ENCODE measurements at regions not wholly inside any gene's neighbourhood (a gene's known extent, or its start where the extent isn't known, plus 50 kb on each side); places are given as distances from the start of the nearest gene placed in this dataset.
"Not testable (repeated sequence)": the region's sequence is repeated elsewhere in the genome, so short reads cannot be mapped to it uniquely, and the experiment has no call there.

GRCh38 chr2:226461981-226462380, 337.6 kb downstream of the IRS1 start:
- Histone ChIP-seq H3K4me3 (ENCODE audit: low read depth in 2 of 2, low read length in 2 of 2) (no peak overlapping the region), H3K9me3 (ENCODE audit: control insufficient read depth, insufficient read depth, low read depth, low read length) (no peaks in the 10 kb centered on the region; the same call in 1 of the 2 replicates), H3K27ac (ENCODE audit: low read length) (no peak overlapping the region), H3K27me3 (ENCODE audit: control insufficient read depth, insufficient read depth, low read length) (no peaks in the 10 kb centered on the region), H3K4me1 (ENCODE audit: control insufficient read depth, insufficient read depth, low read length) (no peaks in the 10 kb centered on the region), H3K36me3 (ENCODE audit: control insufficient read depth, insufficient read depth, low read length) (no peaks in the 10 kb centered on the region)
- no TSS peak for BruUV-seq (replicated peaks)
- ChIA-PET CTCF (no interaction called here), POLR2A (interaction anchor here (0.5 kb wide), 1 partner anchor 101 kb away, joined by 3 read pairs; no protein-coding TSS in a partner anchor)
- DNase-seq (ENCODE audit: low read depth, low spot score) (no peak), ATAC-seq (no peak)
- TF ChIP-seq CTCF (IDR thresholded peaks at IDR 0.05), result no peak
- TF ChIP-seq TCF7L2 (IDR thresholded peaks at IDR 0.05; ENCODE audit: low read depth, low read length), result no peak
- no peak for TF ChIP-seq REST (IDR thresholded peaks at IDR 0.05; ENCODE audit: insufficient read depth in 1 of 2, low read depth in 2 of 2, low read length in 1 of 2)
- TF ChIP-seq SIN3A (IDR thresholded peaks at IDR 0.05; ENCODE audit: borderline replicate concordance, insufficient read depth, low read depth, low read length), result no peak
- no peak for TF ChIP-seq POLR2AphosphoS5 (IDR thresholded peaks at IDR 0.05; ENCODE audit: low read depth, low read length)
- intact Hi-C loops (cut with micrococcal nuclease; ENCODE audit: unreplicated experiment) (no loop called here), in situ Hi-C loops (cut with HindIII; ENCODE audit: low pct_unique_long_range_greater_than_20kb, low sequenced_read_pairs) (no loop called here)

- H3K27me3 ChIP-seq (ENCODE audit: control insufficient read depth, insufficient read depth, low read length); ATAC-seq; H3K4me3 ChIP-seq (ENCODE audit: low read depth in 2 of 2, low read length in 2 of 2); H3K36me3 ChIP-seq (ENCODE audit: control insufficient read depth, insufficient read depth, low read length); in situ Hi-C loops (cut with HindIII; ENCODE audit: low pct_unique_long_range_greater_than_20kb, low sequenced_read_pairs); DNase-seq (ENCODE audit: low read depth, low spot score); intact Hi-C loops (cut with micrococcal nuclease; ENCODE audit: unreplicated experiment); H3K27ac ChIP-seq (ENCODE audit: low read length); CTCF ChIA-PET; H3K4me1 ChIP-seq (ENCODE audit: control insufficient read depth, insufficient read depth, low read length); BruUV-seq (replicated peaks): not testable (repeated sequence)
- POLR2A ChIA-PET, result interaction anchor here (0.6 kb wide), 1 partner anchor 411 kb away, joined by 3 read pairs; no protein-coding TSS in a partner anchor
- peaks cover 14% of the 10 kb centered on the region for H3K9me3 ChIP-seq (ENCODE audit: control insufficient read depth, insufficient read depth, low read depth, low read length)
Measured at GRCh38 chr2:226456144-226456543, 343.5 kb downstream of the IRS1 start.

GRCh38 chr2:226452768-226453167, 346.9 kb downstream of the IRS1 start:
- TF ChIP-seq CTCF (IDR thresholded peaks at IDR 0.05) (no peak), POLR2AphosphoS5 (IDR thresholded peaks at IDR 0.05; ENCODE audit: low read depth, low read length) (no peak), TCF7L2 (IDR thresholded peaks at IDR 0.05; ENCODE audit: low read depth, low read length) (no peak), SIN3A (IDR thresholded peaks at IDR 0.05; ENCODE audit: borderline replicate concordance, insufficient read depth, low read depth, low read length) (no peak), REST (IDR thresholded peaks at IDR 0.05; ENCODE audit: insufficient read depth in 1 of 2, low read depth in 2 of 2, low read length in 1 of 2) (no peak)
- Histone ChIP-seq H3K36me3 (ENCODE audit: control insufficient read depth, insufficient read depth, low read length) (no peaks in the 10 kb centered on the region), H3K27ac (ENCODE audit: low read length) (no peak overlapping the region), H3K27me3 (ENCODE audit: control insufficient read depth, insufficient read depth, low read length) (no peaks in the 10 kb centered on the region), H3K4me3 (ENCODE audit: low read depth in 2 of 2, low read length in 2 of 2) (no peak overlapping the region), H3K4me1 (ENCODE audit: control insufficient read depth, insufficient read depth, low read length) (no peaks in the 10 kb centered on the region), H3K9me3 (ENCODE audit: control insufficient read depth, insufficient read depth, low read depth, low read length) (peaks cover 27% of the 10 kb centered on the region)
- ChIA-PET POLR2A (no interaction called here), CTCF (no interaction called here)
- in situ Hi-C loops (cut with HindIII; ENCODE audit: low pct_unique_long_range_greater_than_20kb, low sequenced_read_pairs) (no loop called here), intact Hi-C loops (cut with micrococcal nuclease; ENCODE audit: unreplicated experiment) (no loop called here)
- ATAC-seq, result no peak
- no TSS peak for BruUV-seq (replicated peaks)
- no peak for DNase-seq (ENCODE audit: low read depth, low spot score)

Data from Panc1 (cell line).